H4 (cell line): ENCODE measurements at regions not wholly inside any gene's neighbourhood (a gene's known extent, or its start where the extent isn't known, plus 50 kb on each side); places are given as distances from the start of the nearest gene placed in this dataset.
"Not testable (repeated sequence)": the region's sequence is repeated elsewhere in the genome, so short reads cannot be mapped to it uniquely, and the experiment has no call there.

Experiments
- DNase-seq: peaks from one replicate; pipeline ENCODE4 v3.0.0-alpha.2; 2015; ENCODE audit warnings: low spot score

GRCh38 chr6:140343128-140343527, 968.7 kb upstream of the CITED2 start:
- no peak for DNase-seq

GRCh38 chr6:140341272-140341671, 966.8 kb upstream of the CITED2 start:
- DNase-seq = no peak

- DNase-seq = no peak
Observed at GRCh38 chr6:140340795-140341194, 966.3 kb upstream of the CITED2 start.

- DNase-seq = not testable (repeated sequence)
Observed at GRCh38 chr6:140339084-140339483, 964.6 kb upstream of the CITED2 start.

GRCh38 chr6:140321891-140322290, 947.4 kb upstream of the CITED2 start:
- DNase-seq = no peak

GRCh38 chr6:140320081-140321080, 945.9 kb upstream of the CITED2 start:
- DNase-seq = no peak

GRCh38 chr6:140319209-140319608, 944.8 kb upstream of the CITED2 start:
- DNase-seq = peak; percentile 36

GRCh38 chr6:140318408-140318807, 944.0 kb upstream of the CITED2 start:
- no peak for DNase-seq

GRCh38 chr6:140317950-140318349, 943.5 kb upstream of the CITED2 start:
- no peak for DNase-seq

- DNase-seq = no peak
Observed at GRCh38 chr6:140316966-140317365, 942.5 kb upstream of the CITED2 start.

GRCh38 chr6:140314682-140315081, 940.2 kb upstream of the CITED2 start:
- DNase-seq = no peak

GRCh38 chr6:140311146-140311545, 936.7 kb upstream of the CITED2 start:
- DNase-seq = no peak

- DNase-seq = no peak
Observed at GRCh38 chr6:140303218-140303949, 928.9 kb upstream of the CITED2 start.

GRCh38 chr6:140300331-140300730, 925.9 kb upstream of the CITED2 start:
- DNase-seq = no peak

GRCh38 chr6:140289186-140289585, 914.7 kb upstream of the CITED2 start:
- DNase-seq = no peak

- no peak for DNase-seq
Observed at GRCh38 chr6:140285998-140286690, 911.7 kb upstream of the CITED2 start.

- no peak for DNase-seq
Observed at GRCh38 chr6:140285471-140285870, 911.0 kb upstream of the CITED2 start.

- DNase-seq = no peak
Observed at GRCh38 chr6:140284871-140285270, 910.4 kb upstream of the CITED2 start.

- DNase-seq = no peak
Observed at GRCh38 chr6:140283197-140283596, 908.7 kb upstream of the CITED2 start.

GRCh38 chr6:140281767-140282166, 907.3 kb upstream of the CITED2 start:
- no peak for DNase-seq

- peak; percentile 7 for DNase-seq
Observed at GRCh38 chr6:140281236-140281635, 906.8 kb upstream of the CITED2 start.

- DNase-seq = no peak
Observed at GRCh38 chr6:140276719-140277118, 902.3 kb upstream of the CITED2 start.
